HCT116 (cell line): ENCODE measurements at regions not wholly inside any gene's neighbourhood (a gene's known extent, or its start where the extent isn't known, plus 50 kb on each side); places are given as distances from the start of the nearest gene placed in this dataset.

Source experiments
- ATAC-seq: fragments of 200-7000 bp; cut with Tn5 transposase; 2 replicates; pipeline ENCODE4 v1.9.1; 2020; ENCODE audit warnings: mild to moderate bottlenecking, moderate library complexity
- BruUV-seq: library from RNA; stranded (reverse); fragments of 400-500 nt; replicated peaks from 2 replicates; lab custom pipeline; 2021; lab: Mats Ljungman, UMichigan
- CTCF ChIA-PET: fragments of 300-600 bp; sonication (Branson Sonifier 250); formaldehyde crosslinking; loops from one replicate; lab custom pipeline; 2021; ENCODE audit warnings: antibody characterized with exemption; lab: Charles Lee
- POLR2A ChIA-PET: fragments of 300-600, 350-600 bp; sonication (Branson Sonifier 250); formaldehyde crosslinking; loops from one replicate; lab custom pipeline; 2021; ENCODE audit warnings: antibody characterized with exemption; lab: Charles Lee
- RAD21 ChIA-PET, 2 experiments: fragments of 300-600 bp; sonication (Branson Sonifier 250); formaldehyde crosslinking; loops; one replicate each; lab custom pipeline; 2023; ENCODE audit warnings: low total read pairs in 2 of 2; ENCODE audit not compliant: uncharacterized antibody in 2 of 2, unreplicated experiment in 2 of 2, low non-redundant PET in 1 of 2; lab: Charles Lee
- DNase-seq: peaks from one replicate; pipeline ENCODE4 v3.0.0-alpha.2; 2010; ENCODE audit warnings: low read depth, low spot score
- H2AFZ ChIP-seq: fragments of 200-600 bp; shearing (Covaris generic), sonication (generic); 2 replicates; pipeline ENCODE4 v1.6.1; 2017; ENCODE audit warnings: low read depth, mixed run types, mixed read lengths, antibody characterized with exemption, low read length; ENCODE audit not compliant: poor library complexity, severe bottlenecking
- H3K27ac ChIP-seq: 2 replicates; pipeline ENCODE4 v1.5.1; 2012; ENCODE audit warnings: low read depth, low read length
- H3K27me3 ChIP-seq: fragments of 200-600 bp; sonication (generic); 2 replicates; pipeline ENCODE4 v1.6.1; 2016; ENCODE audit warnings: mixed run types, low read length, mixed read lengths; ENCODE audit not compliant: insufficient read depth
- H3K36me3 ChIP-seq, 2 experiments: fragments of 200-500 bp in 1 of 2; fragments of 200-600 bp in 1 of 2; sonication (Bioruptor generic) in 1 of 2; sonication (generic) in 1 of 2; 2 replicates each; pipeline versions ENCODE4 v1.5.1 to v1.6.1; 2014 to 2016; ENCODE audit warnings: low read length in 2 of 2, inconsistent platforms in 1 of 2, mixed read lengths in 1 of 2, mixed run types in 1 of 2; ENCODE audit not compliant: insufficient read depth in 2 of 2, control insufficient read depth in 1 of 2
- H3K4me1 ChIP-seq, 2 experiments: fragments of 200-600 bp in 1 of 2; sonication (generic) in 1 of 2; 2 replicates each; pipeline versions ENCODE4 v1.5.1 to v1.6.1; 2012 to 2017; ENCODE audit warnings: low read length in 2 of 2, inconsistent platforms in 1 of 2, mild to moderate bottlenecking in 1 of 2, mixed read lengths in 1 of 2, mixed run types in 1 of 2, moderate library complexity in 1 of 2; ENCODE audit not compliant: insufficient read depth in 2 of 2, control insufficient read depth in 1 of 2
- H3K4me2 ChIP-seq: fragments of 200-600 bp; sonication (generic); 2 replicates; pipeline ENCODE4 v1.6.1; 2017; ENCODE audit warnings: mixed run types, low read length, mixed read lengths
- H3K4me3 ChIP-seq, 2 experiments: fragments of 200-600 bp in 1 of 2; sonication (generic) in 1 of 2; replicated peaks in 1 of 2; 2 replicates each; pipeline ENCODE4 v1.5.1; 2011 to 2016; ENCODE audit warnings: low read length in 2 of 2, control low read depth in 1 of 2, low read depth in 1 of 2, mild to moderate bottlenecking in 1 of 2, mixed read lengths in 1 of 2, mixed run types in 1 of 2
- H3K79me2 ChIP-seq: fragments of 200-600 bp; sonication (generic); 2 replicates; pipeline ENCODE4 v1.6.1; 2017; ENCODE audit warnings: mild to moderate bottlenecking, mixed run types, low read length, moderate library complexity, mixed read lengths; ENCODE audit not compliant: insufficient read depth
- H3K9ac ChIP-seq: fragments of 200-600 bp; sonication (generic); 2 replicates; pipeline ENCODE4 v1.6.1; 2016; ENCODE audit warnings: low read length, mixed read lengths
- H3K9me2 ChIP-seq: fragments of 200-600 bp; sonication (generic), shearing (Covaris generic); 2 replicates; pipeline ENCODE4 v1.6.1; 2017; ENCODE audit warnings: mixed run types, mild to moderate bottlenecking, moderate library complexity; ENCODE audit not compliant: insufficient read depth
- H3K9me3 ChIP-seq, 2 experiments: fragments of 200-500 bp in 1 of 2; fragments of 200-600 bp in 1 of 2; sonication (Bioruptor generic) in 1 of 2; sonication (generic) in 1 of 2; 2 replicates each; pipeline ENCODE4 v1.6.1; 2014 to 2017; ENCODE audit warnings: low read length in 2 of 2, mixed read lengths in 2 of 2, inconsistent platforms in 1 of 2, low read depth in 1 of 2, mild to moderate bottlenecking in 1 of 2, mixed run types in 1 of 2, moderate library complexity in 1 of 2; ENCODE audit not compliant: control insufficient read depth in 1 of 2, insufficient read depth in 1 of 2
- H4K20me1 ChIP-seq: fragments of 200-600 bp; sonication (generic), shearing (Covaris generic); 2 replicates; pipeline ENCODE4 v1.6.1; 2017; ENCODE audit warnings: mixed run types, mild to moderate bottlenecking, moderate library complexity; ENCODE audit not compliant: insufficient read depth
- ATF3 ChIP-seq: IDR thresholded peaks from 2 replicates; pipeline ENCODE4 v1.6.1; 2012
- EZH2 ChIP-seq: fragments of 200-600 bp; sonication (generic); IDR thresholded peaks from 2 replicates; pipeline ENCODE4 v1.6.1; 2017; ENCODE audit warnings: antibody characterized with exemption, mixed run types
- FOSL1 ChIP-seq: IDR thresholded peaks from 2 replicates; pipeline ENCODE4 v1.6.1; 2012; ENCODE audit warnings: low read depth
- JUND ChIP-seq: IDR thresholded peaks from 2 replicates; pipeline ENCODE4 v1.6.1; 2012
- POLR2A ChIP-seq: IDR thresholded peaks from 2 replicates; pipeline ENCODE4 v1.7.0; 2011; ENCODE audit warnings: borderline replicate concordance; ENCODE audit not compliant: insufficient read depth, insufficient read length; ENCODE audit errors: extremely low read depth
- POLR2AphosphoS5 ChIP-seq: IDR thresholded peaks from 2 replicates; pipeline ENCODE4 v1.6.1; 2011; ENCODE audit warnings: mild to moderate bottlenecking, low read depth, low read length, moderate library complexity
- REST ChIP-seq: IDR thresholded peaks from 2 replicates; pipeline ENCODE4 v1.6.1; 2012; ENCODE audit warnings: low read depth
- SP1 ChIP-seq: IDR thresholded peaks from 2 replicates; pipeline ENCODE4 v1.6.1; 2012; ENCODE audit warnings: low read depth
- ZFX ChIP-seq: fragments of 450-650 bp; IDR thresholded peaks from 2 replicates; pipeline ENCODE4 v1.6.1; 2017
- ZNF274 ChIP-seq: fragments of 200-500 bp; sonication (Bioruptor generic); IDR thresholded peaks from 2 replicates; pipeline ENCODE4 v1.6.1; 2014; ENCODE audit warnings: mild to moderate bottlenecking, low read depth, low read length, inconsistent platforms
- intact Hi-C: fragments of 100-400 bp; cut with micrococcal nuclease; formaldehyde crosslinking; loops from 2 replicates; pipeline ENCODE4 v1.10.0; 2022

- no peak for TF ChIP-seq SP1
Observed at GRCh38 chr10:90407851-90408250, 450.0 kb downstream of the HTR7 start (continued).

GRCh38 chr10:90412582-90412981 lies 445.3 kb downstream of the HTR7 start:
- H3K9me3 ChIP-seq, result peaks cover 0 to 6% of the 10 kb centered on the region in 2 experiments; a peak in 1 of 4 replicates
- H2AFZ ChIP-seq, result no peak overlapping the region
- ChIA-PET RAD21 (no interaction called here), CTCF (no interaction called here), POLR2A (no interaction called here)
- 0 out of 4 replicates have a peak, but pooled peaks cover 0 to 3% of the 10 kb centered on the region in 2 experiments for H3K36me3 ChIP-seq
- ATAC-seq (no peak), DNase-seq (no peak)
- no peaks in the 10 kb centered on the region for H3K9me2 ChIP-seq
- H3K79me2 ChIP-seq, result no peaks in the 10 kb centered on the region
- H3K4me2 ChIP-seq, result no peak overlapping the region
- H3K27ac ChIP-seq, result no peak overlapping the region
- TF ChIP-seq ZFX (no peak), POLR2A (no peak), ZNF274 (no peak), EZH2 (no peak), POLR2AphosphoS5 (no peak), JUND (no peak), ATF3 (no peak), REST (no peak), FOSL1 (no peak)
- H4K20me1 ChIP-seq, result no peaks in the 10 kb centered on the region
- H3K27me3 ChIP-seq, result no peaks in the 10 kb centered on the region
- peaks cover 3 to 8% of the 10 kb centered on the region in 2 experiments for H3K4me1 ChIP-seq
- no peak overlapping the region for H3K9ac ChIP-seq
- BruUV-seq, result no TSS peak
- intact Hi-C loops, result no loop called here
- no peak overlapping the region for H3K4me3 ChIP-seq
